ENCODE measurements at regions not wholly inside any gene's neighbourhood (a gene's known extent, or its start where the extent isn't known, plus 50 kb on each side); places are given as distances from the start of the nearest gene placed in this dataset.

DNA sequence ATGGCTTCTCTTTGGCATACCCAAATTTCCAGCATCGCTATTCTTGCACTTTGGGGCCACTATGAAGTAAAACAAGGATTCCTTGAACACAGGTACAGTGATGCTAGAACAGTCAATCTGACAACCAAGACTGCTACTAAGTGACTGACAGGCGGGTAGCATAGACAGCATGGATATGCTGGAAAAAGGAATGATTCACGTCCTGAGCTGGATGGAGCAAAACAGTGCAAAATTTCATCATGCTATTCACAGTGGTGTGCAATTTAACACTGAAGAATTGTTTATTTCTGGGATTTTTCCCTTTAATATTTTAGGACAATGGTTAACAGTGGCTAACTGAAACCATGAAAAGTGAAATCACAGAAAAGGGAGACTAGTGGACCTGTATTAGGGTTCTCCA is 1511.2 kb upstream of the ZEB2 start:
- no peak for TF ChIP-seq POLR2A (IDR thresholded peaks at IDR 0.05)
- TF ChIP-seq, protein P1, sequence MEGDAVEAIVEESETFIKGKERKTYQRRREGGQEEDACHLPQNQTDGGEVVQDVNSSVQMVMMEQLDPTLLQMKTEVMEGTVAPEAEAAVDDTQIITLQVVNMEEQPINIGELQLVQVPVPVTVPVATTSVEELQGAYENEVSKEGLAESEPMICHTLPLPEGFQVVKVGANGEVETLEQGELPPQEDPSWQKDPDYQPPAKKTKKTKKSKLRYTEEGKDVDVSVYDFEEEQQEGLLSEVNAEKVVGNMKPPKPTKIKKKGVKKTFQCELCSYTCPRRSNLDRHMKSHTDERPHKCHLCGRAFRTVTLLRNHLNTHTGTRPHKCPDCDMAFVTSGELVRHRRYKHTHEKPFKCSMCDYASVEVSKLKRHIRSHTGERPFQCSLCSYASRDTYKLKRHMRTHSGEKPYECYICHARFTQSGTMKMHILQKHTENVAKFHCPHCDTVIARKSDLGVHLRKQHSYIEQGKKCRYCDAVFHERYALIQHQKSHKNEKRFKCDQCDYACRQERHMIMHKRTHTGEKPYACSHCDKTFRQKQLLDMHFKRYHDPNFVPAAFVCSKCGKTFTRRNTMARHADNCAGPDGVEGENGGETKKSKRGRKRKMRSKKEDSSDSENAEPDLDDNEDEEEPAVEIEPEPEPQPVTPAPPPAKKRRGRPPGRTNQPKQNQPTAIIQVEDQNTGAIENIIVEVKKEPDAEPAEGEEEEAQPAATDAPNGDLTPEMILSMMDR (IDR thresholded peaks at IDR 0.05) = no peak
- no peak for TF ChIP-seq EP300 (IDR thresholded peaks at IDR 0.05)

All from sigmoid colon (tissue), 4 donors.